Karpas-422 (cell line): ENCODE measurements at regions not wholly inside any gene's neighbourhood (a gene's known extent, or its start where the extent isn't known, plus 50 kb on each side); places are given as distances from the start of the nearest gene placed in this dataset.

Experiments used
- DNase-seq: peaks from one replicate; pipeline ENCODE4 v3.0.0-alpha.2; 2015
- H2AFZ ChIP-seq: fragments of 200-600 bp; sonication (generic); 2 replicates; pipeline ENCODE4 v1.6.1; 2014; ENCODE audit warnings: antibody characterized with exemption, low read length, mixed read lengths
- H3K27ac ChIP-seq: fragments of 200-600 bp; sonication (generic); 2 replicates; pipeline ENCODE4 v1.5.1; 2014; ENCODE audit warnings: mild to moderate bottlenecking, low read length, moderate library complexity
- H3K27me3 ChIP-seq: fragments of 200-600 bp; sonication (generic); 2 replicates; pipeline ENCODE4 v1.6.1; 2014; ENCODE audit warnings: low read length, mixed read lengths
- H3K36me3 ChIP-seq: fragments of 200-600 bp; sonication (generic); 2 replicates; pipeline ENCODE4 v1.6.1; 2014; ENCODE audit warnings: low read length, mixed read lengths; ENCODE audit not compliant: insufficient read depth
- H3K4me1 ChIP-seq: fragments of 200-600 bp; sonication (generic); 2 replicates; pipeline ENCODE4 v1.6.1; 2014; ENCODE audit warnings: mild to moderate bottlenecking, low read length, mixed read lengths
- H3K4me2 ChIP-seq: fragments of 200-600 bp; sonication (generic); 2 replicates; pipeline ENCODE4 v1.6.1; 2014; ENCODE audit warnings: low read length, low read depth, mild to moderate bottlenecking; ENCODE audit not compliant: poor library complexity, severe bottlenecking
- H3K4me3 ChIP-seq: fragments of 200-600 bp; sonication (generic); 2 replicates; pipeline ENCODE4 v1.5.1; 2014; ENCODE audit warnings: mild to moderate bottlenecking, antibody characterized with exemption, low read length, mixed read lengths
- H3K79me2 ChIP-seq: fragments of 200-600 bp; sonication (generic); 2 replicates; pipeline ENCODE4 v1.6.1; 2014; ENCODE audit warnings: mild to moderate bottlenecking, low read length, mixed read lengths
- H3K9ac ChIP-seq: fragments of 200-600 bp; sonication (generic); 2 replicates; pipeline ENCODE4 v1.6.0; 2014; ENCODE audit warnings: low read length
- H3K9me2 ChIP-seq: fragments of 200-600 bp; sonication (generic), shearing (Covaris generic); replicated peaks from 2 replicates; pipeline ENCODE4 v1.6.0; 2014; ENCODE audit warnings: mild to moderate bottlenecking, low read length, moderate library complexity; ENCODE audit not compliant: insufficient read depth
- H3K9me3 ChIP-seq: fragments of 300-700, 200-600 bp; sonication (generic); 2 replicates; pipeline ENCODE4 v1.6.1; 2014; ENCODE audit warnings: low read length, mixed read lengths
- H4K20me1 ChIP-seq: fragments of 200-600 bp; sonication (generic); 2 replicates; pipeline ENCODE4 v1.6.1; 2014; ENCODE audit warnings: mild to moderate bottlenecking, antibody characterized with exemption, low read length, low read depth; ENCODE audit not compliant: insufficient read depth

DNA sequence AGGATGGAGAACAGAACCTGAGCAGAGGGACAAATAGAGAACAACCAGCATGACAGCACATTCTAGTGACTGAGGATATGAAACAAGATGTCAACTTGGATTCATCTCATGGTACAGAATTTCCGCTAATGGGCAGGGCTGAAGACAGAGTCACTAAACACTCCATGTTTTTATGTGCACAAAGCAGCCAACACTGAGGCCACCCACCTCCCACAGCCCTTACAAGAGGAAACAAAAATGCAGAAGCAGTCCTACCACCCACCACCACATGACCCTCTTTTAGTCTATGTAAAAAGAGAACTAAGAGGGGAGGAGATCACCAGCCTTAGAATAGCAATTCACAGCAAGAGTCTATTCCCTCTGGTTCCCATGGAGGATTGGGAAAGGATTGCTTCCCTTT lies 131.4 kb upstream of the UBE2E2 start:
- H3K9me3 ChIP-seq, result no peaks in the 10 kb centered on the region
- H3K27me3 ChIP-seq, result no peaks in the 10 kb centered on the region
- H4K20me1 ChIP-seq, result no peaks in the 10 kb centered on the region
- no peaks in the 10 kb centered on the region for H3K36me3 ChIP-seq
- no peaks in the 10 kb centered on the region for H3K4me1 ChIP-seq
- no peak for DNase-seq
- no peaks in the 10 kb centered on the region for H3K79me2 ChIP-seq
- H3K27ac ChIP-seq, result no peak overlapping the region
- H3K4me3 ChIP-seq, result no peak overlapping the region
- H3K9ac ChIP-seq, result no peak overlapping the region
- no peak overlapping the region for H2AFZ ChIP-seq
- no peaks in the 10 kb centered on the region for H3K9me2 ChIP-seq
- H3K4me2 ChIP-seq, result no peak overlapping the region

GRCh38 chr3:23072693-23073092 lies 130.4 kb upstream of the UBE2E2 start:
- H3K4me3 ChIP-seq, result no peak overlapping the region
- H3K4me2 ChIP-seq, result no peak overlapping the region
- H3K27me3 ChIP-seq, result no peaks in the 10 kb centered on the region

DNA sequence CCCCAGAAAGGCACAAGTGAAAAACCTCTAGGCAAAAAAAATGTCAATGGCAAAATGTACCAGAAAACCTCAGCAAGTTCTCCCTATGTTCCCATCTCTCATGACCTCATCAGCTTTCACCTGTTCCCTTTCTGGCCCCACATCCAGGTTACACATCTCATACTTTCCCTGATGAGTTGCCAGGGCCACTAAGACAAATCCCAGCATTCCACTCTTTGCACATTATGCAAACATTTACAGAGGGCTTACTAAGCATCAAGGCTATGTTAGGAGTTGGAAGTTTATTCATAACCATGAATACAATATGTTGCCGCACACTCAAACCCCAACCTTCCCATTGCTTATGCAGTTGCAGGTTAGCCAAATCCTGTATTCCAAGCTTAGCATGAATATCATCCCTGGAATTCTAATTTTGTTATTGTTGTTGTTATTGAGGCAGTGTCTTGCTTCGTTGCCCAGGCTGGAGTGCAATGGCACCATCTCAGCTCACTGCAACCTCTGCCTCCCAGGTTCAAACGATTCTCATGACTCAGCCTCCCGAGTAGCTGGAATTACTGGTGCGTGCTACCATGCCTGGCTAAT lies 129.3 kb upstream of the UBE2E2 start:
- Histone ChIP-seq H3K27ac (no peak overlapping the region), H3K9me3 (no peaks in the 10 kb centered on the region), H2AFZ (no peak overlapping the region), H3K4me3 (no peak overlapping the region), H3K27me3 (no peaks in the 10 kb centered on the region), H3K4me2 (no peak overlapping the region), H3K79me2 (no peaks in the 10 kb centered on the region), H3K9ac (no peak overlapping the region), H3K36me3 (no peaks in the 10 kb centered on the region), H3K4me1 (no peaks in the 10 kb centered on the region), H3K9me2 (no peaks in the 10 kb centered on the region), H4K20me1 (no peaks in the 10 kb centered on the region)
- no peak for DNase-seq

More at GRCh38 chr3:23072693-23073092, 130.4 kb upstream of the UBE2E2 start:
- H4K20me1 ChIP-seq, result no peaks in the 10 kb centered on the region
- no peak for DNase-seq
- no peaks in the 10 kb centered on the region for H3K9me3 ChIP-seq
- no peaks in the 10 kb centered on the region for H3K9me2 ChIP-seq
- no peaks in the 10 kb centered on the region for H3K4me1 ChIP-seq
- no peak overlapping the region for H3K9ac ChIP-seq
- no peak overlapping the region for H2AFZ ChIP-seq
- H3K79me2 ChIP-seq, result no peaks in the 10 kb centered on the region
- no peaks in the 10 kb centered on the region for H3K36me3 ChIP-seq
- no peak overlapping the region for H3K27ac ChIP-seq

DNA sequence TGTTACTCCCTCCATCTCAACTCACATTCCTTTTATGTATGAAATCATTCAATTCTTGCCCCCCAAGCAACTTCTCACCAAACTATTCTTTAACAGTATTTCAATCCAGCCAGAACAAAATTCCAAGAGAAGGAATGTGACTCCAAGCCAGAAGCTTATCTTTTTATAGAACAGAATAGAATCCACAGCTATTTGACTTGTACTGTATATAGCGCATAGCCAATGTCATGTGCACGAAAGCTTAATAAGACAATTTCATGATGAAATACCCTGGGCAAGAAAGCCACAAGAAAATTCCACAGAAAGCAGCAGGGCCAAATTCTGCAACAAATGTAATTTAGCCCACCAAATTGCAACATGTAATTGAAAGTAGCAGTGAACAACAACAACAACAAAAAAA lies 127.6 kb upstream of the UBE2E2 start:
- H3K27ac ChIP-seq, result no peak overlapping the region

GRCh38 chr3:23076437-23076836 lies 126.7 kb upstream of the UBE2E2 start:
- H3K4me2 ChIP-seq, result no peak overlapping the region
- DNase-seq, result no peak
- H3K36me3 ChIP-seq, result no peaks in the 10 kb centered on the region
- H3K4me3 ChIP-seq, result no peak overlapping the region
- no peak overlapping the region for H2AFZ ChIP-seq
- no peaks in the 10 kb centered on the region for H3K9me2 ChIP-seq
- H3K79me2 ChIP-seq, result no peaks in the 10 kb centered on the region
- H3K9ac ChIP-seq, result no peak overlapping the region
- no peak overlapping the region for H3K27ac ChIP-seq
- H3K9me3 ChIP-seq, result no peaks in the 10 kb centered on the region
- no peaks in the 10 kb centered on the region for H3K27me3 ChIP-seq
- no peaks in the 10 kb centered on the region for H4K20me1 ChIP-seq
- H3K4me1 ChIP-seq, result no peaks in the 10 kb centered on the region

More for the DNA sequence above, 127.6 kb upstream of the UBE2E2 start:
- H3K4me1 ChIP-seq, result no peaks in the 10 kb centered on the region
- H3K9ac ChIP-seq, result no peak overlapping the region
- no peak for DNase-seq
- H3K27me3 ChIP-seq, result no peaks in the 10 kb centered on the region
- no peak overlapping the region for H2AFZ ChIP-seq
- no peaks in the 10 kb centered on the region for H3K36me3 ChIP-seq
- no peak overlapping the region for H3K4me3 ChIP-seq
- H3K9me3 ChIP-seq, result no peaks in the 10 kb centered on the region
- H3K4me2 ChIP-seq, result no peak overlapping the region
- no peaks in the 10 kb centered on the region for H3K79me2 ChIP-seq
- H3K9me2 ChIP-seq, result no peaks in the 10 kb centered on the region
- no peaks in the 10 kb centered on the region for H4K20me1 ChIP-seq

GRCh38 chr3:23077126-23077525 lies 126.0 kb upstream of the UBE2E2 start:
- Histone ChIP-seq H3K4me1 (no peaks in the 10 kb centered on the region), H3K27me3 (no peaks in the 10 kb centered on the region), H3K9ac (no peak overlapping the region), H3K36me3 (no peaks in the 10 kb centered on the region), H3K27ac (no peak overlapping the region), H3K4me2 (no peak overlapping the region), H3K79me2 (no peaks in the 10 kb centered on the region), H3K9me2 (no peaks in the 10 kb centered on the region), H3K4me3 (no peak overlapping the region), H4K20me1 (no peaks in the 10 kb centered on the region), H2AFZ (no peak overlapping the region), H3K9me3 (no peaks in the 10 kb centered on the region)
- DNase-seq, result no peak

- H3K9ac ChIP-seq, result no peak overlapping the region
- H4K20me1 ChIP-seq, result no peaks in the 10 kb centered on the region
- no peaks in the 10 kb centered on the region for H3K79me2 ChIP-seq
- H3K27ac ChIP-seq, result no peak overlapping the region
- no peak overlapping the region for H3K4me2 ChIP-seq
- no peaks in the 10 kb centered on the region for H3K4me1 ChIP-seq
- no peak overlapping the region for H2AFZ ChIP-seq
- no peaks in the 10 kb centered on the region for H3K27me3 ChIP-seq
- no peak for DNase-seq
- no peaks in the 10 kb centered on the region for H3K9me2 ChIP-seq
- no peaks in the 10 kb centered on the region for H3K9me3 ChIP-seq
- H3K4me3 ChIP-seq, result no peak overlapping the region
- no peaks in the 10 kb centered on the region for H3K36me3 ChIP-seq
These were observed 124.4 kb upstream of the UBE2E2 start for GRCh38 chr3:23078735-23079134.

DNA sequence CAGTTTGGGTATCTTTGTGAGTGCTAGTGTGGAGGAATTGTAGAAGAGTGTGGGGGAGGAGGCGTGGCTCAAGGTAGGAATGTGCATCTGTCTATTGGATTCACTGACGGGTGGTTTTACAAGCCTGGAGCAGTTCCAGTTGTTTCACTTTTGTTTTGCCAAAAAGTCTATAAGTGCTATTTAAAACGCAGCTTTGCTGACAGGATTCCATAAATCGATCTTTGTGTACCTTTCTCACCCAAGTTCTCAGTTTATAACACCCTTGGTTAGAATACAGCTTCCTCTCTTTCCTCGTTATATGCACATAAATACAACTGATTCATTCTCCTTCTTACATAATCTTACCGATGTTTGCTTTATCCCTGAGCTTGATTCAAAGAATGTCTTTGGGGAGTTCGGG lies 123.2 kb upstream of the UBE2E2 start:
- Histone ChIP-seq H3K9me2 (no peaks in the 10 kb centered on the region), H3K27ac (no peak overlapping the region), H3K9ac (no peak overlapping the region), H3K27me3 (no peaks in the 10 kb centered on the region), H2AFZ (no peak overlapping the region), H3K36me3 (no peaks in the 10 kb centered on the region), H4K20me1 (no peaks in the 10 kb centered on the region), H3K4me2 (no peak overlapping the region), H3K4me3 (no peak overlapping the region), H3K79me2 (no peaks in the 10 kb centered on the region), H3K4me1 (no peaks in the 10 kb centered on the region), H3K9me3 (no peaks in the 10 kb centered on the region)
- DNase-seq, result no peak

DNA sequence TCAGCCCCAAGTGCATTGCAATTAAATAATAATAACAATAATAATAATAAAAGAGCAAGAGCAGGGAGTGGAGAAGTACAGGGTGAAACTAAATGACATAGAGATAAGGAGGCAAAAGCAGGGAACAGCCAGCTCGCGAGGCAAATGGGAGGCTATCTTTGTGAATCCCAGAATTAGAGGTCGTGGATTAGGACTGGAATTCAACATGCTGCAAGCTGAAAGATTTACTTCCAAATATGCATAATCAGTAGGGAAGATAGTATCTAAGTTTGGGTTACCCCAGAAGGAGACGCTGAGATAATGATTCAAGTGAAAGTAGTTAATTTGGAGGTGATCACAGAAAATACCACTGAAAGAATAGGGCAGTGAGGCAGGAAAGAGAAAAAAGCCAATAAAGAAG lies 119.4 kb upstream of the UBE2E2 start:
- no peak overlapping the region for H3K27ac ChIP-seq
- H2AFZ ChIP-seq, result no peak overlapping the region
- no peaks in the 10 kb centered on the region for H3K27me3 ChIP-seq
- H3K9me2 ChIP-seq, result no peaks in the 10 kb centered on the region
- no peaks in the 10 kb centered on the region for H3K4me1 ChIP-seq
- no peak for DNase-seq
- H3K9me3 ChIP-seq, result no peaks in the 10 kb centered on the region
- no peak overlapping the region for H3K4me2 ChIP-seq
- no peaks in the 10 kb centered on the region for H3K36me3 ChIP-seq
- no peak overlapping the region for H3K9ac ChIP-seq
- no peak overlapping the region for H3K4me3 ChIP-seq
- H4K20me1 ChIP-seq, result no peaks in the 10 kb centered on the region
- no peaks in the 10 kb centered on the region for H3K79me2 ChIP-seq
